LHCN-M2 (cell line): ENCODE measurements at regions not wholly inside any gene's neighbourhood (a gene's known extent, or its start where the extent isn't known, plus 50 kb on each side); places are given as distances from the start of the nearest gene placed in this dataset.

Experiments
- DNase-seq: peaks from one replicate; pipeline ENCODE4 v3.0.0-alpha.2; 2012; ENCODE audit warnings: low read depth

DNA sequence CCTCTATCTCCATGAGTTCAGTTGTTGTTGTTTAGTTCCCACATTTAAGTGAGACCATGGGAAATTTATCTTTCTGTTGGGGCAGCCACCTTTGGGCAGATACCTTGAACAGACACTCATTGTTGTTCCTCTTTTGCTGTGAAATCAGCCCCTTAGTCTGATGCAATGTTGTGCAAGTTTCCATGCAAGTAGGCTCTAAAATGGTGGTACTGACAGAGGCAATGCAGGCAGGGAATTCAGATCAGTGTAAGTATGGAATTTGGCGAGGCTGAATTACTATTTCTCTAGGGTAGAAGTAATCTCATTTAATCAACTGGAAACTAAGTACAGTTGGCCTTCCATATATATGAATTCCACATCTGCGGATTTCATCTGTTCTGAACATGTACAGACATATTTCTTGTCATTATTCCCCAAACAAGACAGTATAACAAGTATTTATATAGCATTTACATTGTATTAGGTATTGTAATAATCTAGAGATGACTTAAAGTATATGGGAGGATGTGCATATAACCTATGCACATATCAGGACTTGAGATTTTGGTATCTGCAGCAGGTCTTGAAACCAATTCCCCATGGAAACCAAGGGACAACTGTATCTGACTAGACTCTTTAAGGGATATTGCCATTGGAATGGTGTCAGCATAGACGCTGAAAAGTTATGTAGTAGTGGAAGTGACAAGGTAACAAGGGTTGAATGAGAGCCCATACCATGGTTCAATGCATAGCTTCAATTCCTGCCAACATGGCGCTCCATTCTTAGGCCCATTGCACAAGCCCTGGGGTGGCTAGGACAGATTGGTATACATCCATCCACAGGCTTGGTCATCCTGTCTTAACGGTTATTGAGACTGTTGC, 281.5 kb upstream of the HTR2A start:
- no peak for DNase-seq

DNA sequence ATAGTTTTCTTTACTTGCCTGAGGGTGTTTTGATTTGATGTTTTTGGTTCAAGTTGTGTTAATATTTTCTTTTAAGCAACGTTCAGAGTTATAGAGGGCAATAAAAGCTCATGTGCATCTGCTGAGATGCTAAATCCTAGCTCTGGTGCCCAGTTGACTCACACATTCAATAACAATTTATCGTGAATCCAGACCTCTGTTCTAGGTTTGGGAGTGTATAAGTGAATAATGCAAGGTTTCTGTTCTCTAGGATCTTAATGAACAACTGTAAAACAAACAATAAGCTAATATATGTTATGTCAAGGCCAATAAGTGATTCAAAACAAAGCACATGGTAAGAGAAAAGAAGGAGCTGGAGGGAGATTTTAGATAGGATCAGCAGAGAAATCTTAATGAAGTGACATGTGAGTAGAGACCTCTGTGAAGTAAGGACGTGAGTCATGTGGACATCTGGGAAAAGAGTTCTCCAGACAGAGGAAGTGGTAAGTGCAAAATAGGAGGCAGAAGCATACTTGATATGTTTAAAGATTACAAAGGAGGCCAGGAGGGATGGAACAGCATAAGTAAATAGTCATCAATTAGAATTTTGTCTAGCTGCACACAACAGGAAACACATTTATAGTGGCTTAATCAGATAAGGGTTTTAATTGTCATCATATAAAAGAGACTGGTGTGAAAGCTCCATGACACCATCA, 278.5 kb upstream of the HTR2A start:
- peak; percentile 92 for DNase-seq

- no peak for DNase-seq
Observed at GRCh38 chr13:47170971-47171370, 274.1 kb upstream of the HTR2A start.

GRCh38 chr13:47168618-47169017, 271.8 kb upstream of the HTR2A start:
- DNase-seq, result no peak

- DNase-seq, result peak; percentile 45
Observed at GRCh38 chr13:47168066-47168465, 271.2 kb upstream of the HTR2A start.

DNA sequence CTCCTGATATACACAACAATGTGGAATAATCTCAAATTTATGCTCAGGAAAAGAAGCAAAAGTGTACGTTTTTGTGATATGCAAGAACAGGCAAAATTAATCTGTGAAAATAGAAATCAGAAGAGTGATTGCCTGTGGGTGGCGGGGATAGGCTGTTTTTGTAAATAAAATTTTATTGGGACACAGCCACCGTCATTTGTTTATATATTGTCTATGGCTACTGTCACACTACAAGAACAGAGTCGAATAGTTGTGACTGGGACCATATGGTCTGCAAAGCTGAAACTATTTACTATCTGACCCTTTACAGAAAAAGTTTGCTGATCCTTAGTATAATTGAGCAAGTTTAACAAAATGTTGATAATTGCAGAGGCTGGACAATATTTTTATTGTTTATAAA, 269.5 kb upstream of the HTR2A start:
- DNase-seq, result no peak

GRCh38 chr13:47159853-47160550, 263.1 kb upstream of the HTR2A start:
- DNase-seq, result no peak

DNA sequence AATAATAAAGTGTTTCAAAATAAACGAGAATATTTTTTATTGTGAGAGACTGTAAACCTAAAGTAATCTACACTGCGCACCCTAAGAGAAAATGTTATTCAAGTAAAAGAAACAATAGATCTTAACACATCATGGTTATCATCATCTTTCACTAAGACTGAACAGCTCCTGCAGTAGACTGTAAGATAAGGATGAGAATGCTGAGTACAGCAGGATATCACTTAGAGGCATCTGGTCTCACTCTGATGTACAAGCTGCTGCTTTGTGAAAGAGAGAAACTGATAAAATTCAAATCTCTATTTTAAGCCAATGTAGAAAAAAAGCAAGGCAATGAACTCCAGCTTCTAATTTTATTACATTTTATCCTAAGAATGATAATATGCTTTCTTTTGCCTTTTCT, 261.7 kb upstream of the HTR2A start:
- no peak for DNase-seq

GRCh38 chr13:47148543-47148942, 251.7 kb upstream of the HTR2A start:
- peak; percentile 18 for DNase-seq

- no peak for DNase-seq
Observed at GRCh38 chr13:47147812-47148119, 250.9 kb upstream of the HTR2A start.

GRCh38 chr13:47146991-47147811, 250.3 kb upstream of the HTR2A start:
- no peak for DNase-seq

- DNase-seq, result peak; percentile 7
Observed at GRCh38 chr13:47146136-47146535, 249.3 kb upstream of the HTR2A start.

DNA sequence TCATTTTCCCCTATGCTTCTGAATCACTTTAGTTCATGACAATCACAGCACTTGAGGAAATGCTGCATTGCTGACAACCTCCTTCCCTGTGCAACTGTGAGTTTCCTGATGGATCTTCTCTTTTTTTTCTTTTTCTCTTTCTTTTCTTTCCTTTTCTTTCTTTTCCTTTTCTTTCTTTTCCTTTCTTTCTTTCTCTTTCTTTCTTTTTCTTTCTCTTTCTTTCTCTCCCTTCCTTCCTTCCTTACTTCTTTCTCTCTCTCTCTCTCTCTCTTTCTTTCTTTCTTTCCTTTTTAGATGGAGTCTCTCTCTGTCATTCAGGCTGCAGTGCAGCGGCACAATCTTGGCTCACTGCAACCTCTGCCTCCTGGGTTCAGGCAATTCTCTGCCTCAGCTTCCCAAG, 247.9 kb upstream of the HTR2A start:
- no peak for DNase-seq

GRCh38 chr13:47142105-47142504, 245.3 kb upstream of the HTR2A start:
- no peak for DNase-seq

DNA sequence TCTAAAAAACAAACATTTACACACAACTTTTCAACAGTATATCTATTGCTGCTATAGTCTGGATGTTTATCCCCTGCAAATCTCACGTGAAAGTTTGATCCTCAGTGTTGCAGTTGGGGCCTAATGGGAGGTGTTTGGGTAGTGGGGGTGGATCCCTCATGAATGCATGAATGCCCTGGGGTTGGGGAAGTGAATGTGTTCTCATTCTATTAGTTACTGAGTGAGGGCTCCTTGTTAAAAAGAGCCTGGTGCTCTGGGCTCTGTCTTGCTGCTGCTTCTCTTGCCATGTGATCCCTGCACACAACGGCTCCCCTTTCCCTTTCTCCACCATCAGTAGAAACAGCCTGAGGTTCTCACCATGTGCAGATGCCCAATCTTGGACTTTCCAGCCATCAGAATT, 242.7 kb upstream of the HTR2A start:
- no peak for DNase-seq

- DNase-seq, result no peak
Observed at GRCh38 chr13:47136504-47136941, 239.7 kb upstream of the HTR2A start.

DNA sequence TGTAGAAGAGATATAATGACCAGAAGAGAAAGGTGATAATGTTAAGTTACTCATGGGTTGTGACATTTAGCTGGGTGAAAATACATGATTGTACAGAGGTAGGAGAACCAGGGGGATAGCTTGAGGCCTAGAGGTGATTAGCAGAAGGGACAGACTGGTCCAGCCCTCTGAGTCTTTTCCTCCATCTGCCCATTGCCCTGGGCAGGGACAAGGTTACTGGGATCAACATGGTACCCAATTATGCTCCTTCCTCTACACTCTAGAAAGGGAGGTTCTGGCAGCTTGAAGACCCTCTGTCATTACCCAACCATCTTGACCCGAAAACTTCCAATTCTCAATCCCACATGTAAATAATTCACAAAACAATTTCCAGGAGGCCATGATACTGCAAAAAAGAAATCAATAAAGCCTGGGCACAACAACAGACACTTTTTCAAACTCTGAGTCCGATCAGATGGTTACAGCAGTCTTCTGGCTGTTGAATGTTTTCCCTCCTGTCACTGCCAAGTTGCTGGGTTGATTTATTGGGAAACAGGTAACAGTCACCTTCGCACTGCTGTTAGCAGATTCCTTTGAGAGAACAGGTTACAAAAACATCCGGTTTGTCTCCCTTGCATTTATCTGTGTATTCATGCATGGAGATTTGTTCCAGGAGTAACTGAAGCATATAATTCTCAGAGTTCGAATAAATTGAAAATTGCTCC, 239.1 kb upstream of the HTR2A start:
- DNase-seq, result no peak

GRCh38 chr13:47134939-47135489, 238.2 kb upstream of the HTR2A start:
- DNase-seq, result no peak

- DNase-seq, result no peak
Observed at GRCh38 chr13:47133011-47133445, 236.2 kb upstream of the HTR2A start.

DNA sequence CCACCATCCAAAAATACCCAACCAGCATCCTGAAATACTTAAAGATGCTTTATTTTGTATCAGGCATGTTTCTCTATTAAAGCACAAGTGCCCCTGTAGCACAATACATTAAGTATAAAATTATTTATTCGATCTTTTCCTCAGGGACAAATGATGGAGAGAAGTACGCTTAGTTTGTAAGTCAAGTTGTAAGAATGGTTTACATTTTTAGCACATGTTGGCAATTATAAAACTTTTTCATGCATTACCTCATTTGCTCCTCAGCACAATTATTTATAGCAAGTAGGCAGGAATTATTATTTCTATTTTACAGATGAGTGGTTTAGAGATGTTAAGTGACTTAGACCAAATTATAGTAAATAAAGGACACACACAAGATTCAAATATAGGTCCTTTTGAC, 232.6 kb upstream of the HTR2A start:
- DNase-seq, result no peak

DNA sequence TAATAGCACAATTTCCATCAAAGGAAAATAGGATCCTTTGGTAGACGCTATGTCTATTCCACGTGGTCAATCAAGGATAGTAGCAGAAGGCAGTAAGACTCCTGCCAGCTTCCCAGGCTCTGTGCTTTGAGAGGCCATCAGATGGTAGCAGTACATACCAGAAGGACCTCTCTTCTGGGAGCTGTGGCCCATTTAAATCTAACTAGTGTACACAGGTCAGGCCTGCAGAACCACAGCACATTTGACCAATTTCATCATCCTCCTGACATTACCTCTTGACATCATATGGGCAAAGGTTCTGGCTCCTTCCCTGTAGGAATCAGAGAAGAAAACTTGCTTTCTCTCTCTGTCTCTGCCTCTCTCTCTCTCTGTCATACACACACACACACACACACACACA, 229.6 kb upstream of the HTR2A start:
- DNase-seq, result peak; percentile 45
